NCI-H2171 (cell line): ENCODE measurements at regions not wholly inside any gene's neighbourhood (a gene's known extent, or its start where the extent isn't known, plus 50 kb on each side); places are given as distances from the start of the nearest gene placed in this dataset.

ENCODE experiments used
- DNase-seq: peaks from one replicate; lab custom pipeline; 2025; lab: John Stamatoyannopoulos, UW

DNA sequence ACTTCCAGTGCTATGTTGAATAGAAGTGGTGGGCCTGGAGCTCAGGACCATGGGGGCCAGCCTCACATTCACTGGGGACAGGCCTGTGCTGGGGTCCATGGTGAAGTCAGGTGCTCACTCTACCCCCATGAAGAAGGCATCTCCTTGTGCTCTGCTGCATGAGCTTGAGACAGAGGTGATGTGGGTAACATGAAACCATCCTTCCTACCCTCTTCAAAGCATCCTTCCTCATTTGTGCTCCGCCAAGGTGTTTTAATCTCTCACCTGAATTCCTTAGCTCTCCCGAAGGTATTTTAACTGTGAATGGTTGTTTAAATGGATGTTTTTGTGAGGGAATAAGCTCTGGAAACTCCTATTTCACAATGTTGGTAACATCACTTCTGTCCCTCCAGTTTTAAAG, 209.6 kb upstream of the PCSK2 start:
- no peak for DNase-seq

DNA sequence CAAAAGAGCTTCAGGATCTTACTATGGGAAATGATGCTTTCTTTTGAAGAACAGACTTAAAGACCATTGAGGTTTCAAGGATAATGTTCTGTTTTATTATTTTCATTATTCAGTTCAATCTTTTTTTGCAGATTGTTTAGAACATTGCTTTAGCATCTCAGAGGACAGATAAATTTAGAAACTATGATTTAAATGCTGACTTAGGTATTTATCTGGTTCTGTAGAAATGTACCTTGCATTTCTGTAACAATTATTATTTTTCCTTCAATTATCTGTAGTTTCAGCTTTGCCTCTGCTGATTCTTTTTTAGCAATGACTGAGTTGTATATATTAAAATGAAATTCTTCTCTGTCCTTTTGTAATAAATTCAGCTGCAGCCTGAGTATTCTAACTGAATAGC, 205.4 kb upstream of the PCSK2 start:
- DNase-seq, result no peak

DNA sequence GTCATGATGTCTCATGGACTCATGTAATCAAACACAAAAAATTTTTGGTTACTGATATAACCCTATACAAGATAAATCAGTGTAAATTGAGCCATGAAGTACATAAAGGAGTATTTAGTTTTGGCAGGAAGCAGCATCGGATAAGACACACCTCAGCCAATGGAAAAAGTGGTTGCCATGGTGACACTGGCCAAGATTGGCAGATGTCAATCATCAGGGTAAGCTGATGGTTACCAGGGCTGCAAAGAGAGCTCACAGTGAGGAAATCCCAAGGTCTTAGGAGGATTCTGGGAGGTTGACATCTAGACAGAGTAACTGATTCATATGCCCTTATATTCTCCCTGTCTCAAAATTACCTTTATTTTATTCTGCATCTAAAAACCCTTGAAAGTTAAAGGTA, 203.8 kb upstream of the PCSK2 start:
- no peak for DNase-seq

DNA sequence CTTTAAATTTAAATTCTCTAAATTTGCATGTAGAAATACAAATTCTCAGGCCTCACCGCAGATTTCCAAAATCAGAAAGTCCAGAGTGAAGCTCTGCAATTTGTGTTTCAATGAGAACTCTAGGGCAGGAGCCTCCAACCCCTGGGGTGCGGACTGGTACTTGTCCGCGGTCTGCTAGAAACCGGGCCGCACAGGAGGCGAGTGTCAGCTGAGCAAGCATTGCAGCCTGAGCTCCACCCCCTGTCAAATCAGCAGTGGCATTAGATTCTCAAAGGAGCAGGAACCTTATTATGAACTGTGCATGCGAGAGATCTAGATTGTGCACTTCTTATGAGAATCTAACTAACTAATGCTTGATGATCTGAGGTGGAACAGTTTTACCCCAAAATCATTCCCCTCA, 203.0 kb upstream of the PCSK2 start:
- no peak for DNase-seq

DNA sequence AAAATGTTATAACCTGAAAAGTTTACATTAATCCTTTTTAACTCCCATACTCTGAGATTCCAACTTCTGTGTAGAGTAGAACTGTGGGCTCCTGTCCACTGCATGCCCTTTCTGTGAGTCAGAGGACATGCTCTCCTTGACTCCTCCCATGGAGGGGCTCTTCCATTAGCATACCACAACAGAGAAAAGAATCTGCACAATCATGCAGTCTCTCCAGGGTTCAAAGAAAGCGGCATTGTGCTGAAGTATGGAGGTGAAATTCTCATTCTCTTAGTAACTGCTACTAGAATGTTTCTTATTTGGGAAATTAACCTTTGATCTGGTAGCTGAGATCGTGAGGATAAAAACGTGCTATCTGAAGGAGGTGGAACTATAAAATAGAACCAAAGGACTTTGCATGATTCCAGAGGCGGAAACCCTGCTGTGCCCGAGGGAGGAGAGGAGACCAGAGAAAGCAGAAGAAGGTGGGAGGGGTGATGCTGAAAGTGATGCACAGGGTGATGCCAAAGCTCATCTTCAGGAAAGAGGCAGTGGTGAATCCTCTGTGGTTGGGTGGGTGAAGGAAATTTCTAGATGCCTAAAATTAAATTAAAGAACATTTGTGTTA, 202.2 kb upstream of the PCSK2 start:
- DNase-seq, result no peak

DNA sequence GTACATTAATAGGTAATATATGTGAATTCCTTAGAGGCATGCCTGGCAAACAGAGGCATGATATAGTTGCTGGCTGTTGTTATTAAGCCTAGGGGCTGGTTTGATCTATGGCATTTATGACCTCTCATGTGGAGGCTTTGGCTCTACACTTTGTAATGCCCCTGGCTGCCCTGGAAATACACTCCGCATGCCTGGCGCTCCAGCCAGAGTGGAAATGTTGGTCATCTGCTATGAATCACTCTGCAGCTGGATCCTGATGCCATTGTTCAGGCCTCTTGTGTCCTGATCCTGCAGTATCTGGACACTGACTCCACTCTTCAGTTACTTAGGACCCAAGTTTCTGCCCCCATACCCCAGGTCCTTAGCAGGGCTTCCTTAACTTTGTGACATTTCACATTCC, 200.5 kb upstream of the PCSK2 start:
- DNase-seq, result no peak

DNA sequence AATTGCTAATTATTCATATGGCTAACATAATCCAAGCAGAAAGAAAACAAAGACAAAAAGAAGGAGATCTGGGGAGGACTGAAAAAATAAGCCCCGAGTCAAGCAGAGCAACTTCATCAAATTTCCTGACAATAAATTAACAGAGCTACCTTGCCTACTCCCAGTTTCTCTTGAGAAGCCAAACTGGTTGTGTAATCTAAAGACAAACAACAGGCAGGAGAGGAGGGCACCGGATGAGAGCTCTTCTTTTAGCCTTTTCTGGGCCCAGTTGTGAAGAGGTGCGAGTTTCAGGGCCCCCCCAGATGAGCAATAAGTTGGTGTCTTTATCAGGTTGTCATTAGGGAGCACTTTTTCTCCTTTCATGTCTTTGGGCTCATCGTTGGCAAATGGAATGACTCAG, 197.1 kb upstream of the PCSK2 start:
- no peak for DNase-seq

DNA sequence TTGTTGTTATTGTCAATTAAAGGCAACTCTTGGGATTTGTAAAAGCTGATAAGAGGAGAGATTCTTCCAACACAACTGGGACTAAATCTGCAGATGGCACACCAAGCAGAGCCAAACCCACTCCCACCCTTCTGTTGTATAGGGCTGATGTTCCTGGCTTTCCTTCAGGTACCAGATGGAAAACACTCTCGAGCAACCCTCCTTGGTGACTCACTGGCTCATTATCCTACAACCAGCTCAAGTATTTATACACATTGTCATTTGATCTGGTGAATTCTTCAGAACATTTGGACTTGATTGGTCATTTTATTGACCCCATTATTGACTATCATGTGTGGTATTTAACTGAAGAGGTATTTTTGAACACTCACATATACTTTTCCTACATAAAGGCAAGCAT, 190.3 kb upstream of the PCSK2 start:
- DNase-seq, result peak; percentile 79

DNA sequence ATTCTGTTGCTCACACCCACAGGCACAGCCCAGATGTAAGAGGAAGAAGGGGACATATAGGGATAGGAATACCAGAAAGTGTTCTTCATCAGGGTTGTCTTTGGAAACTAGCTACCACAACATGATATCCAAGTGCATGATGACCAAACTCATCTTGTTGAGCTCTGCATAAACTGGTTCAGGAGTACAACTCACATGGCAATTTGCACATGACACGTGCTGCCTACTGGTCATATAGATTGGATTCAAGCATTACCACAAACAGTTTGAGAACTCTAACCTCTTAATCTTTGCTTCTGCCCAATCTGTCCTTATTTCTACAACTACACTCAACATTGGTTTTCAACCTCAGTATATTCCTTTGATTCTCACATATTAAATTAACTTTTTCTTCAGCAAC, 184.7 kb upstream of the PCSK2 start:
- no peak for DNase-seq

DNA sequence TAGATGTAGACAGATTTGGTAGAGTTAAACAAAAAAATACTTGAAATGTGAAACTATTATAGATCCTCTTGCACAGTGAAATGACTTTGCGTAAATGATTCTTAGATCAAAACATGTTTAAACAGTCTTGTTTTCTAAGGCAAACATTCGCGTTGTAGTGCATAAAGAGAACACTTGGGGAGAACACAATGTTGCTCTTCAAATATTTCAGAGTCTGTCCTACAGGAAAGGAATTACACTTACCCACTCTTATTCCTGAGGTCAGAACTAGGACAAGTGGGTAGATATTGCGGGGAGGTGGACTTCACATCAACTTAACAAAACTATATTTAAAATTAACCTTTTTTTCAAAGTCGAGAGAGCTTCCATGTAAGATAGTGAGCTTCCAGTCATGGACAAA, 183.5 kb upstream of the PCSK2 start:
- DNase-seq, result no peak

DNA sequence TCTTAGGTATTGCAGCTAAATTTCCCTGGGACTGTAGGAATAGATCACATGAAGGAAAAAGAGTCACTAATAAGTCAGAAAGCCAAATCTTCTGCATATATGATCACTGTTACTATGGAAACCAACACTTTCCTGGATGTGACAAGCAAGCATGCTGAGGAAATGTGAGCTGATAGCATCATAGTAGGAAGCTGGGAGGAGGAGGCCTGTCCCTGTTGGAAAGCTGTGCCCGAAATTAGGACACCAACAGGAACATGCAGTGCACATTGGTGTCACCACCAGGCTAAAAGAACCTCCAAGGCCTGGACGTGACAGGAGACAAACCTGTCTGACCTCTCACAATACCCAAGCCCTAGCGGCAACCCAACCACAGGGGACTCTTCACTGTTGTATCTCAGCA, 181.9 kb upstream of the PCSK2 start:
- no peak for DNase-seq

DNA sequence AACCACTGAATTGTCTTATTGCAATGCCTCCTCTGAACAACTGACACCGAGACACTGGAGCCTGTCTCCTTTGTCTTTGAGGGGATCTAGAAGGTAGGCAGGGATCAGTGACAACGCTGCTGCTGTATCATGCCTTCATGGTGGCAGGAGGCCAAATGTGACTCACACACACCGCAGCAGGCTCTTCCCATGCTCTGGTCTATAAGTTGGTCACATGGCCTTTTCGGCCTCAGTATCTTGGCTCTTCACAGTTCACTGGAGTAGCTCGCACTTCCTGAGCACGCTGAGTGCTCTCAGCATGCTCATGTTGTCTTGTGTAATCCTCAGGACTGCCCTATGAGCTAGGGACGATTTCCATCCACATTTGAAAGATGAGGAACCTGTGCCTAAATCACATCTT, 167.4 kb upstream of the PCSK2 start:
- peak; percentile 24 for DNase-seq

DNA sequence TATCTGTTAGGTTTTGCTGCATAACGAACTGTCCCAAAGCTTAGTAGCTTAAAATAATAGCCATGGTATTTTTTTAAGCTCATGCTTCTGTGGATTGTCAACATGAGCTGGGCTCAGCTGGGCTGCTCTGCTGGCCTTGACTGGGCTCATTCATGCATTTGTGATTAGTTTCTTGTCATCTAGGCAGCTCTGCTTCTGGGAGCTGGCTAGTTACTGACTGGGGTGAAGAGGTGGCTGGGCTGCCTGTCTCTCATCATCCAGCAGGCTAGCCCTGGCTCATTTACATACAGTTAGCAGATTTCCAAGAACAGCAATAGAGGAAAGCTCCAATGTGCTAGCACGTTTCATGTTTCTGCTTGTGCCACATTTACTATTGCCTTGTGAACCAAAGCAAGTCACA, 165.1 kb upstream of the PCSK2 start:
- DNase-seq, result no peak

DNA sequence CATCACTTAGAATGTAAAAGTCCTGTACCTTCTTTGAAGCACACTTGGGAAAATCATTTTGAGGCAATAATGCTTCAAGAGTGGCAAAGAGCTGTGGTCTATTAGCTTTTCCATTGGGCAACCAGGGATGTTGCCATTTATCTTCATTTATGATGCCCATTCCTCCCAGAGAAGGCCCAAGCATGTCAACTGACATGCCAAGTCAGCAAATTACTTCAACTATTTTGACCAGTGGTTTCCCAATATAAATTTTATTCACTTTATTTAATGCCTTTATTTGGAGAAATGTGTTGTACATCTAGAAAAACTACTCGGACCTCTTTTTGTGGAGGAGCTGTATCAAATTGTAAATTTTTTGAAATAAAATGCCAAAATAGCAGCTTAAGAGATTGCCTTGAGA, 164.1 kb upstream of the PCSK2 start:
- no peak for DNase-seq

DNA sequence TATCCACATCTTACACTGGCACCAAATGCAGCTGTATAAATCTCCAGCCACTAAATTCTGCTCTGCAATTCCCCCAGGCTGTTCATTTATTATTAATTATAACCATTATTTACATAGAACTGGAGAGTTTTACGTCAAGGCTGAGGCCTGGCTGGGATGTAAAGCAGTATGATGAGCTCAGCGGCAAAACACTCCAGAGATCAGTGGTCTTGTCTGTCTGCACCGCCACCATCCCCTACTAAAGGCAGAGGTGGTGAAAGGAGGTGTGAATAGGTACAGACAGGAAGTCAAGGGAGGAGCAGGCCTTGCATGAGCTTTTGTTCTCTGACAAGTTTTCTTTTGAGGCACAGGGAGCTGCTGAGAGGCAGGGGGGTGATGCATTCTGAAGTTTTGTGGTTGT, 159.9 kb upstream of the PCSK2 start:
- no peak for DNase-seq

DNA sequence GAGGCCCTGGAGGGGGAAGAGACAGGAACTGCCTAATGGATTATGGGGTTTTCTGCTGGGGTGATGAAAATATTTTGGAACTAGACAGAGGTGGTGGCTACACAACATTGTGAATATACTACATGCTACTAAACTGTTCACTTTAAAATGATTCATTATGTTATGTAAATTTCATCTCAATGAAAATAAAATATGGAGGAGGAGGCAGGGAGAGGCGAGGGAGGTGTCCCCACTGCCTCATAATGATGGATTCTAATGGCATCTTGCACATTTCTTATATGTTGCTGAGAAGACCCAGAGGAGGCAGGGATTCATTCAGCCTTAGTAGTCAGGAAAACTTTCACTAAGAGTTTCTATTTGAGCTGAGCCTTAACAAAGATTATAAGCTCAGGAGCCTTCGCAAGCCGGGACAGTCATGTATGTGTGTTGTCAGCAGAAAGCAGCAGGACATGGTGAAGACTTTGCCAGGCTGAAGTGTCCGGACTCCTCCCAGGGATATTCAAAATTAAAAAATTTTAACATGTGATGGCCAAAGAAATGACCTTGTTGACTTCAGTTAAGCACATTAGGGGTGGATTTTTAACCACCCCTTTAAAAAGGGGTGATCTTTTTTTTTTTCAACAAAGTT, 158.6 kb upstream of the PCSK2 start:
- DNase-seq, result no peak

DNA sequence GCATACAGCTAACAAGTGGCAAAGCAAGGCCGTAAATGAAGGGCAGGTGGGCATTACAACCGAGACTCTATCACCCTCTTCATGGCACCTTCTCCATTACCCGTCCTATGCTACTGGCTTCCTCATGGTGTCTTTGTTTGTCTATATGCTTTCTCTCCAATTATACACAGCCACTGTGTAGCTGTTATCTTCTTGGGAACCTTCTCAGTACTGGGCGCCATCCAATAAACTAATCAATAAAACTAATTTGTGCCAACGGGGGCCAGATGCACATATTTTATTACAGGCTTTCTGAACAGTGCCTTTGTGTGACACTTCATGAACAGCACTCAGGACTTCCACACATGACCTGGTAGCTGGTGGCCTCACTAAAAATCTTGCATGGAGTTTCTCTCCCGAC, 149.8 kb upstream of the PCSK2 start:
- DNase-seq, result no peak

DNA sequence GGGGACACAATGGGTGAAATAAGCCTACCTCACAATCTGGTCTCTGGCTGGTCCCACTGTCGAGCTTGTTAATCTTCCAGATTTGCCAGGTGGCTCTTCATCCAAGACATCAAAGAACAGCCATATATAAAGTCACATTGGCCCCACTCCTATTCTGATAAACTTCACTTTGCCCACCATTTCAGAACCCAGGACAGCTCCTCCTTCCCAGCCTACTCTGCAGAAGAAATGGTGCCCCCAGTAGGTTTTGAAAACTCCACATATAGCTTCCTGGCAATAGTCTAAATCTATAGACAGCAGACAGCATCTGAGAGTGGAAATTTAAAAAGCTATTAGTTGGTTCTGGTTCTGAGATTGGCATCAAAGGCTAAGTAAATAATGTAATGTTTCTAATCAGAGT, 143.1 kb upstream of the PCSK2 start:
- DNase-seq, result no peak

DNA sequence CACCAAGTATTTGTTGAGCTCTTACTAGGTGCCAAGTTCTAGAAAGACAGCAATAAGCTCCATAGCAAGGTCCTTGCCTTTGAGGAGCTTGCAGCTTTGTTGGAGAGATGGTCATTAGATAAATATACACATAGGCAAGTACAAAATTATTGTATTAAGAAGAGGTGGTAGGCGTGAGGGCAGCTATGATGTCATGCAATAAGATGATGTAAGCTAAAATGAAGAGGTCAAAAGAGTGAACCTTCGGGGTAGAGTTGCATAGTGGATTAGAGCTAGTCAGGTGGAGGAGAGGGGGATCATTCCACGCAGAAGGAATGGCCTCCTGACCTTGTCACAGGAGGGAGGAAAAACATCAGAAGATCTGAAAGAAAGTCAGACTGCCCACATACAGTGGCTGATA, 141.9 kb upstream of the PCSK2 start:
- no peak for DNase-seq

DNA sequence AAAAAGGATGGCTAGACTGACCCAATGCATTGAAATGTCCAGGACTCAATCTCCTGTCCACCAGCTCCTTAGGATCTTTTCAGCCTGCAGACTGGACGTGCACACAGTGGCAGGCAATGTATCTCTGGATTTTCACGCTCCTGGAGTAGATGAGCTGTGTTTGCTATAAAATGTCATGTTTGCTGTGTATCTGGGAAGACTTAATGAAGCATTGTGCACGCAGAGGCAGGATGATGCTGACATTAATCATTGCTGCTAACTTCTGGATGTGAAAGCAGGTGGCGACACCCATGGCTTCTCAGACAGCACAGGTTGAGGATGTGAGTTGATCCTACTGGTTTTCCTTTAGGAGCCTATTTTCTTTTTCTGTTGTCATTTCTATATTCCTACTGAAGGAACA, 133.1 kb upstream of the PCSK2 start:
- DNase-seq, result no peak

DNA sequence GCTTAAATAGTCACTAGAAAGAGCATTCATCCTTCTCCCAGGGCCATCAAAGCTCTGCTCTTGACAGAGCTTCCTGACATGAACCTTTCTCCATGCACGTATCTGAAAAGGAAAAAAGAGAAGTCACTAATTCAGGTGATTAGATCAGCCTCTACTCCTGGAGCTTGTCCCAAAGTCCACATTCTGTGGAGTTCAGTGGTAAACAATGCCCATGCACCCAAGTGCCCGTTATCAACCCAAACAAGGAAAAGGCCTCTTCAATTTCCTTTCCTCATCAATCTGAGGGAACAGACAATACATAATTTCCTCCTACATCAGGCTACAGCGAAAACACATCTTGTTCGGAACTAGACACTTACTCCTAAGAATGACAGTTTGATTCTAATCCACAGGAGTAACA, 129.2 kb upstream of the PCSK2 start:
- no peak for DNase-seq

DNA sequence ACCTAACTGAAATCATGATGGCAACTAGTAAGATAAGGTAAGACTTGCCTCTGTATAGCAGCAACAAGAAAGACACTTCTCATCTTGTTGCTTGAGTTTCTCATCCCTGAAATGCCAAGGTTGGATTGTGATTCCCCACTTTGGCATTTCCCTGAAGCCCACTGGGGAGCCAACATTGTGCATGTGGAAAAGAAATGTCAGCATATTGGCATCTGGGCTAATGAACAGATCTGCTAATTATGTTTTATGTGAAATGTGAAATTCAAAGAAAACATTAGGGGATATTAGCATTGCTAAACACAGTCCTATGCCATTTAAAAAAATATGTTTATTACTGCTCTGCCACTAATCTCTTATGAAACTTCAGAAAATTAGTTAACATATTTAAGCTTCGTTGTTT, 126.3 kb upstream of the PCSK2 start:
- DNase-seq, result no peak

DNA sequence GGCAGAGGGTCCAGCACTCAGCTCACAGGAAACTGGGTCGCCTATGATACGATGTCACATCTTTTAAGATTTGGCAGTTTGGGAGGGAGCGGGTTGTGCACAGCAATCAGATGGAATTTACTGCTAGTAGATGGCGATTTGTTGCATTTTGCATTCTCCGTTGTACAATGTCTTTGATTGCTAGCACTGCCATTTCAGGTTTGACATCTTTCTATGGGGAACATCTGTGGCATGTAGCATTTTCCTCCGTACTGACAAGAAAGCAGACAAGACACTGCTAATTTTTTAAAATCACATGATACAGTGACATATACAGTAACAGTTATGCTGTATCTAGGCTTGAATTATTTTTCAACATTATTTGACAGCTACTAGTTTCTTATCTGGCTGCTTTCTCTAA, 119.7 kb upstream of the PCSK2 start:
- DNase-seq, result no peak

DNA sequence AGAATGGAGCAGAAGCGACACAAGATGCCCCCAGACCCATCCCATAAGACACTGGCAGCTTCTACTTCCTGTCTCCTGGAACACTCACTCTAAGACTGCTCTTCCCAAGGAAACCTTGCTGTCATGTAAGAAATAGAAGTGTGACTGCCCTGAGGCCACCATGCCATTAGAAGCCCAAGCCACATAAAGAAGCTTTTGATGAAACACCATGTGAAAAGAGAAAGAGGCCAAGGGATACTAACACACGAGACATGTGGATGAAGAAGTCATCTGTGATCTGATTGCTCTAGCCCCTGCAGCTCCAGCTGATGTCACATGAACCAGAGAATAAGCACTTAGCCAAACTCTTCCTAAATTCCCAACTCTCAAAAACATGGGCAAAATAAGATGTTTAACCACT, 117.9 kb upstream of the PCSK2 start:
- no peak for DNase-seq

DNA sequence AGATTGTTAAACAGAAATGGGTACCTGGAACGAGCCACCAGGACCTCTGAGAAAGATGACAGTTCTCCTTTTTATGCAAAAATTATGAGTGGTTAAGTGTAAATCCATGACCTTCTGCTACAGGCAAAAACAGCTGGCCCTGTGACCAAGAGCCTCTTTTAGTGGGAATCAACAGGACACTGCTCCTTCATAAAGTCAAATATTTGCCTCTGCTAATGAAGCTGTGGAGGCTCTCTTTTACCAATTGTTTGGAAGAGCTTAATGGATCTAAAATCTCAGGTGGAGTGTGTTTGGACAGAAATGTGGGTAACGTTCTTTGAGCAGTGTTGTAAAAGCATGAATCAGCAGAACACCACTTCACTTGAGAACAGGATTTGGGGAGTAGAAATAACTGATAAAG, 117.5 kb upstream of the PCSK2 start:
- no peak for DNase-seq
